Keratinocyte (primary cell): ENCODE measurements at regions not wholly inside any gene's neighbourhood (a gene's known extent, or its start where the extent isn't known, plus 50 kb on each side); places are given as distances from the start of the nearest gene placed in this dataset.

Experiments used
- EZH2 ChIP-seq: IDR thresholded peaks from one replicate; pipeline ENCODE4 v1.6.1; 2012; ENCODE audit warnings: inconsistent platforms, mild to moderate bottlenecking, low read length, moderate library complexity
- TF ChIP-seq, protein P1 (sequence below), 3 experiments: IDR thresholded peaks in 1 of 3; conservative IDR thresholded peaks in 1 of 3; optimal IDR thresholded peaks in 1 of 3; 2 replicates in 2 of 3; 3 replicates in 1 of 3; pipeline versions ENCODE3 to v1.5.1; 2011; ENCODE audit warnings: low read length in 3 of 3, mild to moderate bottlenecking in 3 of 3, moderate library complexity in 2 of 3, control low read depth in 1 of 3, inconsistent platforms in 1 of 3; ENCODE audit not compliant: insufficient read depth in 2 of 3; ENCODE audit errors: extremely low read depth in 1 of 3

DNA sequence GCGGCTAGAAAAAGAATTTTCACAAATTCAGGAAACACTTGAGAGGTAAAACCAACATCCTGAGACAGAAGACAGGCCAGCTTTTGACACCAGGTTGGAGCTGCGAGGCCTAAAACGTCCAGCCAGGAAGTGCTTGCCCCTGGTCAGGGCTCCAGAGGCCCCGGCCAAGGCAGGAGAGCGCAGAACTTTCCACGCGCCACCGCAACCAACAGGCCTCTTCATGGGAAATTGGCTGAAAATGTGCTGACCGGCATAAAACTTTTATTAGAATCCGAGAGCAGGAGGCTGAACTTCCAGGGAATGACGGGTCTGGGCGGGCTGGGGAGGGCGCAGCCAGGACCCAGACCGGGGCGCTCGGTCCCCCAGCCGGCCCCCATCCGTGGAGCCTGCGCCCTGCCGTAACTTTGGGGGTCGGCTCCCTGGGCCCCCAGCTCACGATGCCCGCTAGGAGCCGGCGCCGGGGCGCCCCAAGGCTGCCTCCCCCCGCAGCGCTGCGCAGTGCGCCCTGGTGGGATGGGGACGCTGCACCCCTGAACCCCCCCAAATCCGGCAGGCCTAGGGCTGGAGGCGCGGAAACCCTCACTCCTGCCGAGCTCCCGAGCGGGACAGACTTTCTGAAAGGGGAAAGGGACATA lies 414.0 kb upstream of the MKI67 start:
- TF ChIP-seq, protein P1, sequence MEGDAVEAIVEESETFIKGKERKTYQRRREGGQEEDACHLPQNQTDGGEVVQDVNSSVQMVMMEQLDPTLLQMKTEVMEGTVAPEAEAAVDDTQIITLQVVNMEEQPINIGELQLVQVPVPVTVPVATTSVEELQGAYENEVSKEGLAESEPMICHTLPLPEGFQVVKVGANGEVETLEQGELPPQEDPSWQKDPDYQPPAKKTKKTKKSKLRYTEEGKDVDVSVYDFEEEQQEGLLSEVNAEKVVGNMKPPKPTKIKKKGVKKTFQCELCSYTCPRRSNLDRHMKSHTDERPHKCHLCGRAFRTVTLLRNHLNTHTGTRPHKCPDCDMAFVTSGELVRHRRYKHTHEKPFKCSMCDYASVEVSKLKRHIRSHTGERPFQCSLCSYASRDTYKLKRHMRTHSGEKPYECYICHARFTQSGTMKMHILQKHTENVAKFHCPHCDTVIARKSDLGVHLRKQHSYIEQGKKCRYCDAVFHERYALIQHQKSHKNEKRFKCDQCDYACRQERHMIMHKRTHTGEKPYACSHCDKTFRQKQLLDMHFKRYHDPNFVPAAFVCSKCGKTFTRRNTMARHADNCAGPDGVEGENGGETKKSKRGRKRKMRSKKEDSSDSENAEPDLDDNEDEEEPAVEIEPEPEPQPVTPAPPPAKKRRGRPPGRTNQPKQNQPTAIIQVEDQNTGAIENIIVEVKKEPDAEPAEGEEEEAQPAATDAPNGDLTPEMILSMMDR (optimal IDR thresholded peaks at IDR 0.05 in 1 of 3, IDR thresholded peaks at IDR 0.05 in 1 of 3, conservative IDR thresholded peaks at IDR 0.05 in 1 of 3; ENCODE audit: extremely low read depth in 1 of 3, insufficient read depth in 2 of 3, low read length in 3 of 3), result no peak
- no peak for TF ChIP-seq EZH2
